Lower lobe of right lung (tissue), 2 donors: ENCODE measurements at regions not wholly inside any gene's neighbourhood (a gene's known extent, or its start where the extent isn't known, plus 50 kb on each side); places are given as distances from the start of the nearest gene placed in this dataset.

Experiments used
- ATAC-seq, 2 donors: fragments of 200-7000 bp; cut with Tn5 transposase; one replicate each; pipeline ENCODE4 v1.9.1; 2020 to 2022; ENCODE audit warnings: mild to moderate bottlenecking in 2 of 2, moderate library complexity in 2 of 2
- DNase-seq: peaks from one replicate; pipeline ENCODE4 v3.0.0-alpha.2; 2020
- H3K27ac ChIP-seq: fragments of 200-600 bp; one replicate; pipeline ENCODE4 v1.8.0; 2022
- H3K27me3 ChIP-seq: fragments of 200-600 bp; one replicate; pipeline ENCODE4 v1.8.0; 2022; ENCODE audit warnings: low read depth
- H3K36me3 ChIP-seq: fragments of 200-600 bp; one replicate; pipeline ENCODE4 v1.8.0; 2022; ENCODE audit warnings: mild to moderate bottlenecking
- H3K4me1 ChIP-seq: fragments of 200-600 bp; one replicate; pipeline ENCODE4 v1.8.0; 2022
- H3K4me3 ChIP-seq: fragments of 200-600 bp; one replicate; pipeline ENCODE4 v1.8.0; 2022; ENCODE audit warnings: mild to moderate bottlenecking
- H3K9me3 ChIP-seq: fragments of 200-600 bp; one replicate; pipeline ENCODE4 v1.8.0; 2022
- CTCF ChIP-seq: fragments of 200-600 bp; IDR thresholded peaks from one replicate; pipeline ENCODE4 v1.8.0; 2022; ENCODE audit warnings: antibody characterized with exemption, mild to moderate bottlenecking
- intact Hi-C: fragments of 100-400 bp; cut with DNase I; formaldehyde crosslinking; loops from one replicate; pipeline ENCODE4 v1.11.0; 2022
- donor health status: DM: no; HTN: yes; CAD: no; lungs with severe emphysema.

GRCh38 chr9:115972843-115973595 is 180.6 kb upstream of the PAPPA start:
- H3K36me3 ChIP-seq: no peaks in the 10 kb centered on the region
- no peak for TF ChIP-seq CTCF
- H3K4me3 ChIP-seq: no peak overlapping the region
- intact Hi-C loops: no loop called here
- no peak for ATAC-seq
- H3K27me3 ChIP-seq: no peaks in the 10 kb centered on the region
- H3K4me1 ChIP-seq: no peaks in the 10 kb centered on the region
- no peak for DNase-seq
- no peaks in the 10 kb centered on the region for H3K9me3 ChIP-seq
- H3K27ac ChIP-seq: no peak overlapping the region

- no peak for ATAC-seq
- H3K27ac ChIP-seq: no peak overlapping the region
- H3K36me3 ChIP-seq: no peaks in the 10 kb centered on the region
- intact Hi-C loops: no loop called here
- H3K9me3 ChIP-seq: no peaks in the 10 kb centered on the region
- H3K27me3 ChIP-seq: no peaks in the 10 kb centered on the region
- no peak overlapping the region for H3K4me3 ChIP-seq
- no peak for TF ChIP-seq CTCF
- no peak for DNase-seq
- H3K4me1 ChIP-seq: no peaks in the 10 kb centered on the region
Measured at GRCh38 chr9:115976781-115977180, 176.8 kb upstream of the PAPPA start.

GRCh38 chr9:115978091-115978490 is 175.5 kb upstream of the PAPPA start:
- TF ChIP-seq CTCF: no peak
- H3K9me3 ChIP-seq: no peaks in the 10 kb centered on the region
- no peaks in the 10 kb centered on the region for H3K27me3 ChIP-seq
- no peak overlapping the region for H3K27ac ChIP-seq
- H3K36me3 ChIP-seq: no peaks in the 10 kb centered on the region
- H3K4me1 ChIP-seq: no peaks in the 10 kb centered on the region
- intact Hi-C loops: no loop called here
- DNase-seq (no peak), ATAC-seq (no peak)
- H3K4me3 ChIP-seq: no peak overlapping the region

- DNase-seq (no peak), ATAC-seq (peak in 1 of 2 donors; percentile 17)
- Histone ChIP-seq H3K4me3 (no peak overlapping the region), H3K9me3 (no peaks in the 10 kb centered on the region), H3K36me3 (no peaks in the 10 kb centered on the region), H3K27me3 (no peaks in the 10 kb centered on the region), H3K4me1 (no peaks in the 10 kb centered on the region), H3K27ac (no peak overlapping the region)
- intact Hi-C loops: no loop called here
- TF ChIP-seq CTCF: no peak
Measured at GRCh38 chr9:115978659-115979096, 174.9 kb upstream of the PAPPA start.

GRCh38 chr9:115980054-115980453 is 173.5 kb upstream of the PAPPA start:
- Histone ChIP-seq H3K27ac (no peak overlapping the region), H3K36me3 (no peaks in the 10 kb centered on the region), H3K27me3 (no peaks in the 10 kb centered on the region), H3K4me3 (no peak overlapping the region), H3K4me1 (no peaks in the 10 kb centered on the region), H3K9me3 (no peaks in the 10 kb centered on the region)
- DNase-seq (no peak), ATAC-seq (peak in 1 of 2 donors; percentile 5)
- intact Hi-C loops: no loop called here
- no peak for TF ChIP-seq CTCF
